K562 (cell line): ENCODE measurements at regions not wholly inside any gene's neighbourhood (a gene's known extent, or its start where the extent isn't known, plus 50 kb on each side); places are given as distances from the start of the nearest gene placed in this dataset.

Source experiments
- ATAC-seq: fragments of 200-7000 bp; cut with Tn5 transposase; 3 replicates; pipeline ENCODE4 v1.9.1; 2020; ENCODE audit warnings: moderate library complexity
- BruUV-seq: library from RNA; stranded (reverse); fragments of 400-500 nt; replicated peaks from 2 replicates; lab custom pipeline; 2021; lab: Mats Ljungman, UMichigan
- CTCF ChIA-PET: fragments of 300-600 bp; formaldehyde crosslinking; extraction: SDS; loops from one replicate; lab custom pipeline; 2021; ENCODE audit warnings: low intra/inter-chr PET ratio; lab: Yijun Ruan, JAX
- POLR2A ChIA-PET: fragments of 300-600, 350-650 bp; sonication (Branson Sonifier 250); formaldehyde crosslinking; extraction: SDS; loops from one replicate; lab custom pipeline; 2021; ENCODE audit warnings: antibody characterized with exemption, inconsistent platforms; lab: Yijun Ruan, JAX
- DNase-seq, 4 experiments: peaks; one replicate each; pipeline versions ENCODE4 v3.0.0 to v3.0.0-alpha.2; 2011 to 2018; ENCODE audit warnings: low spot score in 3 of 4, mixed read lengths in 3 of 4; ENCODE audit errors: extremely low read depth in 1 of 4
- FAIRE-seq: peaks from 2 replicates; lab custom pipeline; 2011; peaks lifted over from hg19 to GRCh38; lab: Jason Lieb, UNC
- H2AFZ ChIP-seq: 2 replicates; pipeline ENCODE4 v1.6.0; 2011; ENCODE audit warnings: low read depth, low read length, control low read depth, inconsistent platforms
- H3K27ac ChIP-seq: fragments of 200-600 bp; 3 replicates; pipeline ENCODE4 v1.8.0; 2011; ENCODE audit warnings: low read depth, mild to moderate bottlenecking, control low read depth, inconsistent platforms, low read length, moderate library complexity, mixed read lengths; ENCODE audit errors: extremely low read depth
- H3K27me3 ChIP-seq, 2 experiments: fragments of 300-600 bp in 1 of 2; 2 replicates in 1 of 2; 3 replicates in 1 of 2; pipeline versions ENCODE4 v1.6.0 to v1.8.0; 2011; ENCODE audit warnings: inconsistent platforms in 2 of 2, low read length in 2 of 2, mild to moderate bottlenecking in 1 of 2, mixed read lengths in 1 of 2, moderate library complexity in 1 of 2; ENCODE audit not compliant: control insufficient read depth in 2 of 2, insufficient read depth in 2 of 2
- H3K36me3 ChIP-seq: fragments of 300-600 bp; 3 replicates; pipeline ENCODE4 v1.8.0; 2011; ENCODE audit warnings: mild to moderate bottlenecking, low read length, inconsistent platforms; ENCODE audit not compliant: control insufficient read depth, insufficient read depth
- H3K4me1 ChIP-seq, 2 experiments: fragments of 200-600 bp in 1 of 2; replicated peaks in 1 of 2; 2 replicates in 1 of 2; 3 replicates in 1 of 2; pipeline versions ENCODE4 v1.5.1 to v1.8.0; 2011; ENCODE audit warnings: inconsistent platforms in 2 of 2, low read length in 2 of 2, mild to moderate bottlenecking in 1 of 2, mixed read lengths in 1 of 2, moderate library complexity in 1 of 2; ENCODE audit not compliant: control insufficient read depth in 2 of 2, insufficient read depth in 2 of 2
- H3K4me2 ChIP-seq: 2 replicates; pipeline ENCODE4 v1.6.1; 2011; ENCODE audit warnings: low read length, control low read depth, inconsistent platforms, mixed read lengths; ENCODE audit not compliant: insufficient read depth
- H3K4me3 ChIP-seq: fragments of 200-600 bp; sonication (generic), shearing (Covaris generic); 2 replicates; pipeline ENCODE4 v1.5.1; 2016; ENCODE audit warnings: control low read depth, inconsistent platforms
- H3K79me2 ChIP-seq: fragments of 200-600 bp; 3 replicates; pipeline ENCODE4 v1.8.0; 2011; ENCODE audit warnings: low read length, inconsistent platforms; ENCODE audit not compliant: control insufficient read depth, insufficient read depth
- H3K9ac ChIP-seq, 2 experiments: 2 replicates each; pipeline versions ENCODE4 v1.6.0 to v1.6.1; 2011; ENCODE audit warnings: low read depth in 2 of 2, low read length in 2 of 2, control low read depth in 1 of 2, inconsistent platforms in 1 of 2, mild to moderate bottlenecking in 1 of 2, mixed read lengths in 1 of 2; ENCODE audit not compliant: insufficient read depth in 1 of 2
- H3K9me1 ChIP-seq: one replicate; pipeline ENCODE4 v1.6.0; 2011; ENCODE audit warnings: inconsistent platforms, mild to moderate bottlenecking, low read length, moderate library complexity; ENCODE audit not compliant: control insufficient read depth, insufficient read depth
- H3K9me3 ChIP-seq: replicated peaks from 2 replicates; pipeline ENCODE4 v1.5.1; 2011; ENCODE audit warnings: low read depth, low read length, inconsistent platforms; ENCODE audit not compliant: control insufficient read depth, insufficient read depth
- H4K20me1 ChIP-seq: replicated peaks from 2 replicates; pipeline ENCODE4 v1.6.1; 2011; ENCODE audit warnings: low read length, inconsistent platforms, mixed read lengths; ENCODE audit not compliant: control insufficient read depth, insufficient read depth
- ELF1 ChIP-seq: fragments of 200-800 bp; sonication (Bioruptor generic); IDR thresholded peaks from 2 replicates; pipeline ENCODE4 v1.6.1; 2016; ENCODE audit warnings: missing genetic modification characterization, missing compliant biosample characterization
- KAT8 ChIP-seq: fragments of 450-650 bp; IDR thresholded peaks from 2 replicates; pipeline ENCODE4 v1.6.1; 2016; ENCODE audit warnings: low read depth, mild to moderate bottlenecking
- MNT ChIP-seq, 2 experiments: fragments of 450-650 bp; conservative IDR thresholded peaks; 2 replicates each; pipeline ENCODE4 v1.6.1; 2017; ENCODE audit warnings: mild to moderate bottlenecking in 2 of 2, moderate library complexity in 2 of 2
- NELFE ChIP-seq: IDR thresholded peaks from 2 replicates; pipeline ENCODE4 v1.6.1; 2011; ENCODE audit warnings: mild to moderate bottlenecking; ENCODE audit not compliant: insufficient read depth, insufficient read length
- NFATC3 ChIP-seq: fragments of 450-650 bp; IDR thresholded peaks from 2 replicates; pipeline ENCODE4 v1.6.1; 2017; ENCODE audit warnings: mild to moderate bottlenecking
- NFRKB ChIP-seq: fragments of 450-650 bp; IDR thresholded peaks from 2 replicates; pipeline ENCODE4 v1.6.1; 2016; ENCODE audit warnings: low read depth
- NONO ChIP-seq, 2 experiments: fragments of 200-400 bp in 1 of 2; fragments of 450-650 bp in 1 of 2; formaldehyde crosslinking in 1 of 2; IDR thresholded peaks; 2 replicates each; pipeline ENCODE4 v1.6.1; 2017; ENCODE audit warnings: low read depth in 2 of 2, mild to moderate bottlenecking in 2 of 2, moderate library complexity in 2 of 2, low read length in 1 of 2
- NUFIP1 ChIP-seq: fragments of 450-650 bp; IDR thresholded peaks from 2 replicates; pipeline ENCODE4 v1.6.1; 2018; ENCODE audit not compliant: partially characterized antibody
- POLR3G ChIP-seq: IDR thresholded peaks from 2 replicates; pipeline ENCODE4 v1.6.1; 2011; ENCODE audit not compliant: insufficient read length, insufficient replicate concordance; ENCODE audit errors: extremely low read depth
- RBBP5 ChIP-seq: fragments of 200-600 bp; sonication (generic); IDR thresholded peaks from 2 replicates; pipeline ENCODE4 v1.6.1; 2012; ENCODE audit warnings: borderline replicate concordance, mild to moderate bottlenecking, low read length, control low read depth, inconsistent platforms; ENCODE audit not compliant: insufficient read depth, poor library complexity, severe bottlenecking
- RREB1 ChIP-seq: fragments of 250-450 bp; sonication (Bioruptor Pico); IDR thresholded peaks from 2 replicates; pipeline ENCODE4 v1.4.0; 2020
- SMAD4 ChIP-seq: fragments of 250-450 bp; sonication (Bioruptor Pico); conservative IDR thresholded peaks from 2 replicates; pipeline ENCODE4 v1.8.0; 2021; ENCODE audit warnings: inconsistent platforms, mild to moderate bottlenecking, moderate library complexity
- ZNF347 ChIP-seq: fragments of 450-650 bp; formaldehyde crosslinking; IDR thresholded peaks from 2 replicates; pipeline ENCODE4 v1.4.0; 2020; ENCODE audit warnings: low read depth, mild to moderate bottlenecking, moderate library complexity
- ZNF583 ChIP-seq: fragments of 250-450 bp; sonication (Bioruptor Pico); IDR thresholded peaks from 2 replicates; pipeline ENCODE4 v1.4.0; 2020
- ZNF740 ChIP-seq, 3 experiments: fragments of 200-800 bp in 1 of 3; sonication (Bioruptor generic) in 1 of 3; sonication (generic) in 1 of 3; formaldehyde crosslinking in 1 of 3; IDR thresholded peaks; 2 replicates each; pipeline versions ENCODE4 v1.6.1 to v1.8.0; 2016 to 2022; ENCODE audit warnings: mild to moderate bottlenecking in 2 of 3, missing compliant biosample characterization in 2 of 3, missing genetic modification characterization in 2 of 3, missing genetic modification reagents in 1 of 3
- whole genome bisulfite sequencing: fragments of 100-300 bp; shearing (Covaris generic); methylation state at CpG from one replicate; pipeline ENCODE4 v1.1.6; 2016; ENCODE audit warnings: low coverage, mixed read lengths; ENCODE audit not compliant: insufficient coverage; ENCODE audit errors: missing lambda C conversion rate; 5-methylcytosine and 5-hydroxymethylcytosine counted together
- in situ Hi-C: fragments of 300-500 bp; cut with MboI; formaldehyde crosslinking; loops from 4 replicates; pipeline ENCODE4 v1.15.0; 2018; ENCODE audit warnings: inconsistent platforms, mixed read lengths
- intact Hi-C: fragments of 100-400 bp; cut with micrococcal nuclease; formaldehyde crosslinking; loops from 2 replicates; pipeline ENCODE4 v1.14.2; 2022

- Histone ChIP-seq H2AFZ (no peak overlapping the region), H3K79me2 (no peaks in the 10 kb centered on the region), H3K9ac (no peak overlapping the region), H3K27ac (no peak overlapping the region), H3K36me3 (no peaks in the 10 kb centered on the region), H4K20me1 (peaks cover 3% of the 10 kb centered on the region; the same call in 1 of the 2 replicates), H3K4me2 (no peak overlapping the region), H3K4me3 (no peak overlapping the region), H3K9me3 (no peaks in the 10 kb centered on the region)
- in situ Hi-C loops (no loop called here), intact Hi-C loops (no loop called here)
- no peak for FAIRE-seq
- DNase-seq: no peak
- POLR2A ChIA-PET: interaction anchor here (1.3 kb wide), 1 partner anchor 13 kb away, joined by 4 read pairs; no protein-coding TSS in a partner anchor
- 0% methylated on average over 2 of the region's 2 CpGs for WGBS
- TF ChIP-seq NONO (IDR thresholded peaks at IDR 0.05; ENCODE audit: low read depth in 2 of 2, low read length in 1 of 2): no peak
- TF ChIP-seq RREB1 (CRISPR knock-in tag): no peak
- no peak for TF ChIP-seq RBBP5
- no peak for TF ChIP-seq NFRKB
- TF ChIP-seq KAT8: no peak
- no peak for TF ChIP-seq ZNF347
- TF ChIP-seq NUFIP1: no peak
- no peak for TF ChIP-seq ELF1 (tag)
- TF ChIP-seq SMAD4 (CRISPR knock-in tag): no peak
- TF ChIP-seq ZNF740 (CRISPR knock-in tag; IDR thresholded peaks at IDR 0.05): no peak
- no peak for TF ChIP-seq ZNF740 (tag; IDR thresholded peaks at IDR 0.05)
- no peak for TF ChIP-seq NELFE
- no peak for TF ChIP-seq MNT (conservative IDR thresholded peaks at IDR 0.05)
- TF ChIP-seq ZNF583: no peak
- TF ChIP-seq POLR3G: no peak
- no peak for TF ChIP-seq NFATC3
- TF ChIP-seq, all 486 proteins: peak for 0
- no peaks in the 10 kb centered on the region for H3K4me1 ChIP-seq
- peaks cover 7 to 21% of the 10 kb centered on the region in 2 experiments for H3K27me3 ChIP-seq
- BruUV-seq: no TSS peak
- H3K9me1 ChIP-seq: no peaks in the 10 kb centered on the region
- CTCF ChIA-PET: no interaction called here
- ATAC-seq: no peak
Measured at GRCh38 chr10:78392197-78392596, 358.5 kb downstream of the RPS24 start.
